ENCODE measurements at regions not wholly inside any gene's neighbourhood (a gene's known extent, or its start where the extent isn't known, plus 50 kb on each side); places are given as distances from the start of the nearest gene placed in this dataset.

DNA sequence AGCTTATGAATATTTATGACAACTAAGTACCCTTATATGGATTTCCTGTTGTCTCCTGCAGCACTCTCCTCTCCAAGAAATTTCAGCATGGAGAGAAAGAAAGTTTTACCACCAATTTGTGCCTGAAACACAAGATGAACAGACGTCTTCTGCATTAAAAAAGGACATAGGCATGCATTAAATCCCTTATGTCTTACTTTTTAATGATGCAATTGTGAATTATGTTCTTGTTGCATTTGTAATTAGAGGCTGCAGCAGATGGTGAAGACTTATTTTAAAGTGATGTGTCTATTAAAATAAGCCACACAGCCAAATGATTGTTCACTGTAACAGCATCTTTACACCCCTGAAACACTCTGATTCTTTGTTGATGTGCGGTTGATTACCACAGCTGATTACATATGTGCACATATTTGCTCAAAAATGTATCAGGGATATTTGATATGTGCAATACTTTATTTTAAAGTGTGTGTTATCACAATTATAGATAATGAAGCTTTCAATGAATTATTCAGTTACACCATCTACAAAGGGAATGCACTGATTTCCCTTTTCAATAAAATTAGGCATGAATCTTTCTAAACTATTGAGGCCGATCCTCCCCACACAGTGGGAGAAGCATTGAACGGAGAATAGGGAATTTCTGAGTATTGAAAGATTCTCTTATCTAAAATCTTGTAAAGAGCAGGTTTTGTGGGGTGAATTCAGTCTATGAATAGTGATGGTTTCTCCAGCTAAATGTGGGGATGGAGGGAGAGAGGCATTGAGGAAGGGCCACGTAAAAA is 585.1 kb downstream of the SLC4A3 start:
- no peaks in the 10 kb centered on the region for H3K27me3 ChIP-seq (ENCODE audit: insufficient read depth, low read length, poor library complexity, severe bottlenecking)
- H3F3A ChIP-seq (ENCODE audit: low read depth): no peaks in the 10 kb centered on the region
- H3K79me2 ChIP-seq (ENCODE audit: insufficient read depth, low read length): no peaks in the 10 kb centered on the region
- H3K9me2 ChIP-seq (replicated peaks; ENCODE audit: low read depth, low read length): no peaks in the 10 kb centered on the region
- H3K4me3 ChIP-seq (ENCODE audit: low read length, poor library complexity, severe bottlenecking): no peak overlapping the region
- H3K9ac ChIP-seq (ENCODE audit: low read depth, low read length, poor library complexity, severe bottlenecking): no peak overlapping the region
- no peaks in the 10 kb centered on the region for H3K9me3 ChIP-seq (ENCODE audit: insufficient read depth, low read depth, low read length)
- no peaks in the 10 kb centered on the region for H3K36me3 ChIP-seq (ENCODE audit: insufficient read depth, low read length)
- TF ChIP-seq, protein P1, sequence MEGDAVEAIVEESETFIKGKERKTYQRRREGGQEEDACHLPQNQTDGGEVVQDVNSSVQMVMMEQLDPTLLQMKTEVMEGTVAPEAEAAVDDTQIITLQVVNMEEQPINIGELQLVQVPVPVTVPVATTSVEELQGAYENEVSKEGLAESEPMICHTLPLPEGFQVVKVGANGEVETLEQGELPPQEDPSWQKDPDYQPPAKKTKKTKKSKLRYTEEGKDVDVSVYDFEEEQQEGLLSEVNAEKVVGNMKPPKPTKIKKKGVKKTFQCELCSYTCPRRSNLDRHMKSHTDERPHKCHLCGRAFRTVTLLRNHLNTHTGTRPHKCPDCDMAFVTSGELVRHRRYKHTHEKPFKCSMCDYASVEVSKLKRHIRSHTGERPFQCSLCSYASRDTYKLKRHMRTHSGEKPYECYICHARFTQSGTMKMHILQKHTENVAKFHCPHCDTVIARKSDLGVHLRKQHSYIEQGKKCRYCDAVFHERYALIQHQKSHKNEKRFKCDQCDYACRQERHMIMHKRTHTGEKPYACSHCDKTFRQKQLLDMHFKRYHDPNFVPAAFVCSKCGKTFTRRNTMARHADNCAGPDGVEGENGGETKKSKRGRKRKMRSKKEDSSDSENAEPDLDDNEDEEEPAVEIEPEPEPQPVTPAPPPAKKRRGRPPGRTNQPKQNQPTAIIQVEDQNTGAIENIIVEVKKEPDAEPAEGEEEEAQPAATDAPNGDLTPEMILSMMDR (conservative IDR thresholded peaks at IDR 0.05; ENCODE audit: low read length): no peak
- TF ChIP-seq EZH2phosphoT487 (IDR thresholded peaks at IDR 0.05; ENCODE audit: borderline replicate concordance): no peak
- no peaks in the 10 kb centered on the region for H3K4me1 ChIP-seq (ENCODE audit: insufficient read depth, low read length, poor library complexity, severe bottlenecking)
- H4K20me1 ChIP-seq (ENCODE audit: insufficient read depth, low read length, poor library complexity, severe bottlenecking): no peaks in the 10 kb centered on the region
- no peak overlapping the region for H3K4me2 ChIP-seq (ENCODE audit: low read depth, low read length, poor library complexity, severe bottlenecking)
- no peak overlapping the region for H2AFZ ChIP-seq (ENCODE audit: low read length)

GRCh38 chr2:220215785-220216184 is 588.4 kb downstream of the SLC4A3 start:
- Histone ChIP-seq H3K36me3 (ENCODE audit: insufficient read depth, low read length) (no peaks in the 10 kb centered on the region), H4K20me1 (ENCODE audit: insufficient read depth, low read length, poor library complexity, severe bottlenecking) (no peaks in the 10 kb centered on the region), H3K4me2 (ENCODE audit: low read depth, low read length, poor library complexity, severe bottlenecking) (no peak overlapping the region), H2AFZ (ENCODE audit: low read length) (no peak overlapping the region), H3K4me1 (ENCODE audit: insufficient read depth, low read length, poor library complexity, severe bottlenecking) (no peaks in the 10 kb centered on the region), H3K79me2 (ENCODE audit: insufficient read depth, low read length) (no peaks in the 10 kb centered on the region), H3K4me3 (ENCODE audit: low read length, poor library complexity, severe bottlenecking) (no peak overlapping the region), H3K9me2 (replicated peaks; ENCODE audit: low read depth, low read length) (no peaks in the 10 kb centered on the region), H3K9me3 (ENCODE audit: insufficient read depth, low read depth, low read length) (no peaks in the 10 kb centered on the region), H3K27me3 (ENCODE audit: insufficient read depth, low read length, poor library complexity, severe bottlenecking) (no peaks in the 10 kb centered on the region), H3F3A (ENCODE audit: low read depth) (no peaks in the 10 kb centered on the region), H3K9ac (ENCODE audit: low read depth, low read length, poor library complexity, severe bottlenecking) (no peak overlapping the region)
- TF ChIP-seq EZH2phosphoT487 (IDR thresholded peaks at IDR 0.05; ENCODE audit: borderline replicate concordance): no peak
- TF ChIP-seq, protein P1 (conservative IDR thresholded peaks at IDR 0.05; ENCODE audit: low read length): no peak

GRCh38 chr2:220219371-220219770 is 591.9 kb downstream of the SLC4A3 start:
- Histone ChIP-seq H3K9ac (ENCODE audit: low read depth, low read length, poor library complexity, severe bottlenecking) (no peak overlapping the region), H3K36me3 (ENCODE audit: insufficient read depth, low read length) (no peaks in the 10 kb centered on the region), H3K4me3 (ENCODE audit: low read length, poor library complexity, severe bottlenecking) (no peak overlapping the region), H2AFZ (ENCODE audit: low read length) (no peak overlapping the region), H3K4me2 (ENCODE audit: low read depth, low read length, poor library complexity, severe bottlenecking) (no peak overlapping the region), H3K79me2 (ENCODE audit: insufficient read depth, low read length) (no peaks in the 10 kb centered on the region), H3K9me3 (ENCODE audit: insufficient read depth, low read depth, low read length) (no peaks in the 10 kb centered on the region), H3K27me3 (ENCODE audit: insufficient read depth, low read length, poor library complexity, severe bottlenecking) (no peaks in the 10 kb centered on the region), H3K9me2 (replicated peaks; ENCODE audit: low read depth, low read length) (no peaks in the 10 kb centered on the region), H4K20me1 (ENCODE audit: insufficient read depth, low read length, poor library complexity, severe bottlenecking) (no peaks in the 10 kb centered on the region), H3K4me1 (ENCODE audit: insufficient read depth, low read length, poor library complexity, severe bottlenecking) (no peaks in the 10 kb centered on the region), H3F3A (ENCODE audit: low read depth) (no peaks in the 10 kb centered on the region)
- TF ChIP-seq EZH2phosphoT487 (IDR thresholded peaks at IDR 0.05; ENCODE audit: borderline replicate concordance): no peak
- TF ChIP-seq, protein P1 (conservative IDR thresholded peaks at IDR 0.05; ENCODE audit: low read length): no peak

Data from Loucy (cell line).